HG03135 (cell line): ENCODE measurements at regions not wholly inside any gene's neighbourhood (a gene's known extent, or its start where the extent isn't known, plus 50 kb on each side); places are given as distances from the start of the nearest gene placed in this dataset.

Source experiments
- ATAC-seq: cut with Tn5 transposase; IDR thresholded peaks from one replicate; pipeline ENCODE4 v1.9.1; 2021; ENCODE audit warnings: mild to moderate bottlenecking, moderate library complexity; ENCODE audit not compliant: unreplicated experiment

DNA sequence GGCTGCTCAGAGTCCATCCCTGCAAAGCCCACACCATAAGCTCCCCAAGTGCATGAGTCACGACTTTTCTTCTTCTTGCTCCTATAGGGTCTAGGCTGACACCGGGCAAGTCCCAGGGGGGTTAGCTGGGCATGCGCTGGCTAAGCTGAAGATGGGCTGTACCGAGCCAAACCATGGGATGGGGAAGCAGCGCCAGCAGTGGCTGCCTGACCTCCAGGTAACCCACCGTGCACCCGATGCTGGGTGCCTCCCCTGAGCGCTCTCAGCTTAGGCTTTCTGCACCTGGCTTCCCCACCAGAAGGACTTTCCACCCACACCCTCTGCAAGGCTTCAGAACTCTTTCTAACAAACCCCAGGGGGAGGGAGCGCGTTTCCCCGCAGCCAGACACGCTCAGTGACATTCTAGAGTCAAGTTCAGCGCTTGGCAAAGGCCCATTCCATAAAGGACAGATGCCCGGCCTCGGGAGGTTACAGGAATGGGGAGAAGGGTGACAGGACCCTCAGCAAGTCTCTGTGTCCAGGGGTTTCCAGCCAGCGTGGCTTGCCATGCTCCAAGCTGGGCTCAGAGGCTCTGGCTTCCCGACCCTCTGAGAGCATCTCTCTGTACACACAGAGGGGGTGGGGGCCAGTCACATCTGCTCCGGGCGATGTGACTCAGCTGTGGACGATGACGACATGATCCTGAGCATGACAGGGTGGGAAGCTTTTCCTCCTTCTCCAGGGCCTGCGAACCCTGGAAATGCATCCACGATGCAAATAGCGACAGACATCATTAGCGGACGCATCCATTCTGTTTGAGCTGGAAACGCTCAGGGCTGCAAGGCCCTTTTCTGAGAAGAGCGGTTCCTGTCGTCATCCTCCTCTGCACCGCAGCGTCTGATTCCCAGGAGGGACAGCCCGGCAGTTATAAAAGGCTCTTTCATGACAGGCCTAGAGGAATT is 107.8 kb downstream of the SIK1 start:
- no peak for ATAC-seq

DNA sequence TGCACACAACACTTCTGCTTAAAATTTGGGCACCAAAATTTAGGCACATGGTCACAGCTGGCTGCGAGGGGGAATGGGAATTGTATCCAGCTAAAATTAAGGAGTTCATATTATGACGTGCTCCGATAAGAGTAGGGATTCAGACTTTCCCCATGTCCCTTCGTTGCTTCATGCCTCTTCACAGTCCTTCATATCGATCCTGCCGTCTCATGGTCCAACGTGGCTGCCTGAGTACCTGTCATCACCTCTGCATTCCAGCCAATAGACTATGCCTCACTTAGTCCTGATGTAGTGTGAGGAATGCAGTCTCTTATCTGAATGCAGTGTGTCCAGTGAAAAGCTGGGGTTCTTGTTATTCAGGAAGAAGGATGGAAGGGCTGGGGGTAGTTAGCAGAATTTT is 108.6 kb downstream of the SIK1 start:
- ATAC-seq, result no peak

DNA sequence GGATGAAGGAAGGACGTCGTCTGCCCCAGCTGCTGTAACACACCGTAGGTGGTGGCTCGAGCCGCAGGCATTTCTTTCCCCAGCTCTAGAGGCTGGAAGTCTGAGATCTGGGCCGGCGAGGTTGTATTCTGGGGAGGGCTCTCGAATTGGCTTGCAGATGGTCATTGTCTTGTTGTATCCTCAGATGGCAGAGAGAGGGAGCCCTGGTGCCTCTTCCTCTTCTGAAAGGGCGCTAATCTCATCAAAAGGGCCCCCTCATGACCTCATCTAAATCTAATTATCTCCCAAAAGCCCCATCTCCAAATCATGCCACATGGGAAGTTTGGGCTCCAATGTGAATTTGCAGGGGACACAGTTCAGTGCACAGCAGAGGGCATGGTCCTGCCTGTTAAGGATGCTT is 109.0 kb downstream of the SIK1 start:
- ATAC-seq, result no peak

DNA sequence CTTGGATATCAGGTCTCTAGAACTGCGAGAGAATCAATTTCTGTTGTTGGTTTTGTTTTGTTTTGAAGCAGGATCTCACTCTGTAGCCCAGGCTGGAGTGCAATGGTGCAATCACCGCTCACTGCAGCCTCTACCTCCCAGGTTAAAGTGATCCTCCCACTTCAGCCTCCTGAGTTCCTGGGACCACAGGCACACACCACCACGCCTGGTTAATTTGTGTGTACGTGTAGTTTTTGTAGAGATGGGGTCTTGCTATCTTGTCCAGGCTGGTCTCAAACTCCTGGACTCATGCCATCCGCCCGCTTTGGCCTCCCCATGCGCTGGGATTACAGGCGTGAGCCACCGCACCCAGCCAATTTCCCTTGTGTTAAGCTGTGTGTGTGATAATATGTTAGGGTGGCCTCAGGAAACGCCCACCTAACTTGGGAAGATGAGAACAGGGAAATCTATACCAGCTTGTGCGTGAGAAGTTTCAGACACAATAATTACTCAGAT is 109.6 kb downstream of the SIK1 start:
- ATAC-seq, result no peak

DNA sequence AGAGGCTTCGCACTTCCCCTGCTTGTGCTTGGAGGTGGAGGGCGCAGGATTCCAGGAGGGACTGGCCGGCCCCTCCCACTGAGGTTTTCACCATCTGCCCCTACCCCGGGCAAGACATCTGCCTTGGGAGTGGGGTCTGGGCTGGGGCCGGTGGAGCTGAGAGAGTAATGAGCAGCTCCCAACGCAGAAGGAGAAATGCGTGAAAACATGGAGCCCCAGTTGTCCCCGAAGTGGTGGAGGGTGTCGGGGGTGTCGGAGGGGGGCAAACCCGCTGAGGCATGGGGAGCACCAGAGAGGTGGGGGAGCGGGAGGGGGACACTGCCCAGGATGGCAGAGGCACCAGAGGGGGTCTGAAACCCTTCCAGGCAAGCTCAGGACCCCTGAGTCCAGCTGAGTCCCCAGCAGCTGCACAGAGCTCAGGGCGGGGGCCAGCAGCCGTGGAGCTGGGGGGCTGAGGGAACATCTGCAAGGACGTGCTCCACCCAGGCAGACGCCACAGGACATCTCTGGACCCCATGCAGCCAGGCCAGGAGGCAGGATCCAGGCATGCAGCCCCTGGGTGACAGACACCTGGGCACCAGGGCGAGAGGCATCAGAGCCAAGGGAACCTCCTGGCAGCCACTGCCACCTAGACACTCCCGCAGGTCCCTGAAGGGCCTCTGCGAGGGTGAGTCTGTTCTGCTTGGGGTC is 110.6 kb downstream of the SIK1 start:
- ATAC-seq, result no peak

DNA sequence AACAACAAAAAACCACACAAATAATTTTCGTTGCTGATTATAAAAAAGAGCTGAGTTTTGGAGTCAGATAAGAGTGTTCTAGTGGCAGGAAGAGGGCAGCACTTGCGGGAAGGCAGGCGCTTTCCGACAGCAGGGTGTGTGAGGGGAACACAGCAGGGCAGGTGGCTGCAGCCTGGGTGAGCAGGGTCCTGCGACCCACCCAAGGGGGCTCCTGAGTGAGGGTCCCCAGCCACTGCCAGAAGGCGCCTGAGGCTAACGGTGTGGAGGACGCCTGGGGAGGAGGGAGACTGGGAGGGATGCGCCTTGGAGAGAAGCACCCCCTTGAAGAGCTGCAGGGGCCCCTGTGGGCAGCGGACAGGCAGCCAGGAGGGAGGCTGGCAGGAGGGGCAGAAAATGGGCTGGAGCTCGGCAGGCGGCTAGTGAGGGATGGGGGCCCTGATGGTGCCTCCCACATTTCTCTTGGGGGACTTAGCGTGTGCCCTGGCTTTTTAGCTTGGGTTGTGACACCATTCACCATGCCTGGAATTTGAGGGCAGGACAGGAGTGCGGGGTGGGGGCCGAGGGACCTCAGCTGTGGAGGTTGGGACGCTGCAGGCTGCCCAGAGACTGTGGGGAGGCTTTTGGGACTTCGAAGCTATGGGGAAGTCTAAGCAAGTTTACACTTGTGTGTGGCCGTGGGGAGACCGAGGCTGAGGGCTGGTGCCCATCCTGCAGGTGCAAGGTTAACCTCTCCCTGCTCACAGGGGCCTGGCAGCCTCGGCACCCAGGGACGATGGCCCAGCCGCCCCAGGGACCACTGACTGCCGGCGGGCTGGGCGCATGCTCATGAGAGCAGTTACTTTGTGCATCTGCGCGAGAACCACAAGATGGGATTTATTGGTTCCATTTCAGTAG is 111.4 kb downstream of the SIK1 start:
- no peak for ATAC-seq

DNA sequence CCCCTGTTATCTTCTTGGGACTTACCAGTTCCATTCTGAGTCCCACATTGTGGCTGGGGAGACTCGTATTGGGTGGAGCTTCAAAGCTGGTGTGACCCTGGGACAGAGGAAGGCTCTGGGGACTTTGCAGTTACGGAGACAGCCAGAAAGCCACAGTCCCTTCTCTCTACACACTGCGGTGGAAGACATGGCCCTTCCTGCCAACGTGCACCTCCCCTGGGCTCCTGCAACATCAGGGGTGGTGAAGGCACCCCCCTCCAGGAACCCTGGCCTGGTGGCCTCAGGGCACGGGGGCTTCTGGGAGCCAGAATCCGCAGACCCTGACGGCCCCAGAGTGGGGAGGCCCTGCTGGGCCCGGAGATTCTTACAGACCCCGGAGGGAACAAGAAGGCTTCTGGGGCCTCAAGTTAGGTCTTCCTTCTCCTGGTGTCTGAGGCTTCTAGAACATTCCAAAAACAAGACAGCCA is 113.0 kb downstream of the SIK1 start:
- ATAC-seq, result no peak

DNA sequence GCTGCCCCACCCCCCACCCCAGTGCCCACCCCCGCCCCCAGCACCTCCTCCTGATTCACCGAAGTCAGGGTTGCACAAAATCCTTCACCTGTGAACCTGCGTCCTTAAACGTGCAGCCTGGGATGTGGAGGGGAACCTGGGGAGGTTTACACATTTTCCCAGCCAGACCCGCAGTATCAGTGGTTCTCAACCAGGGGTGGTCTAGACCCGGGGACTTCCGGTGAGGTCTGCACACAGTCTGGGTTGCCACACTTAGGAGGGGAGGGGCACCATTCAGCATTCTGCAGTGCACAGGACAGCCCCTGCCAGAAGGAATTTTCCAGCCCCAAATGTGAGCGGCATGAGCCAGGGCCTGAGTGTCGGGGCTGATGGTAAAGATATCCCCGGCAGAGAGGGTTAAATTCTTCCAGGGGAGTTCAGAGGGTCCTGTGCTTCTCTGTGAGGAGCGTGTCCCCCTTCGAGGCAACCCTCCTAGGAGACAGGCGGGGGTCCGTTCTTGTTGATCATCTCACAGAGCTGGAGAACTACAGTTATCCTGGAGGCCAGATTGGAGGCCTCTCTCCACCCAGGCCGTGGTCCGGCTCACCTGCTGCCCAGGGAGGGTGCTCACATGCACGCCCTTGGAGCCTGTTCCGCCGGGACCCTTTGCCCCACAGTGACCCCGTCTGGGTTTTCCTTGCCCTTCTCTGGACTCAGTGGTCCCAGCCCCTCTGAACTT is 113.6 kb downstream of the SIK1 start:
- no peak for ATAC-seq

DNA sequence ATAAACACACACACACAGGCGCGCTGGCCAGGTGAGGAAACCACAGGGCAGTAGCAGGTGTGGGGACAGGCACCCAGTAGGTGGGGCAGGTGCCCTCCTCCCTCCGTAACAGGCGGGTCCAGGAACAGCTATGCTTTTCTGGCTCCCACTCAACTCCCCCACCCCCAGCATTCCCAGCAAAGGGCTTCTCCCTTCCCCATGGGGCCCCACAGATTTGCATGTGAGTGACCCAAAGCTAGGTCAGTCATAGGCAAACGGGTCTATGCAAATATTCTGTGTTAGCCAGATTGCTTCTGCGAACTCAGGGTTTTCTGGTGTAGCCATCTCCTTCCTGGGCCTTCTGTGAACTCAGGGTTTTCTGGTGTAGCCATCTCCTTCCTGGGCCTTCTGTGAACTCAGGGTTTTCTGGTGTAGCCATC is 114.2 kb downstream of the SIK1 start:
- ATAC-seq, result no peak

DNA sequence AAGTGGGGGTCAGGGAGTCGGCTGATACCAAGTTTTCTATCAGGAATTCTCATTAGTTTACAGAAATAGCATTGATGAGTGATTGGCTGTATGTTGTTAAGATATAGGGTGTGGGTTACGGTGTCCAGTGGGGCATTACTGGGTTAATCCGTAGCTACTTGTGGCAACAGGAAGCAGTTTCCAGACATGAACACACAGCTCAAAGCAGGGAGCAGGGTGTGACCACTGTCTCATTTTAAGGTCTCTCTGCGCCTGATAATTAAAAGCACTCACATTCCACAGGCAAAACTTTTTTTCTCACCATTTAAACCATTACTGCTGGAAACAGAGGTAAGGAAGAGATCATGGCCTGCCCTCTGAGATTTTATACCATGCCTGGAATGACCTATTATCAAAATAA is 114.9 kb downstream of the SIK1 start:
- ATAC-seq, result no peak

DNA sequence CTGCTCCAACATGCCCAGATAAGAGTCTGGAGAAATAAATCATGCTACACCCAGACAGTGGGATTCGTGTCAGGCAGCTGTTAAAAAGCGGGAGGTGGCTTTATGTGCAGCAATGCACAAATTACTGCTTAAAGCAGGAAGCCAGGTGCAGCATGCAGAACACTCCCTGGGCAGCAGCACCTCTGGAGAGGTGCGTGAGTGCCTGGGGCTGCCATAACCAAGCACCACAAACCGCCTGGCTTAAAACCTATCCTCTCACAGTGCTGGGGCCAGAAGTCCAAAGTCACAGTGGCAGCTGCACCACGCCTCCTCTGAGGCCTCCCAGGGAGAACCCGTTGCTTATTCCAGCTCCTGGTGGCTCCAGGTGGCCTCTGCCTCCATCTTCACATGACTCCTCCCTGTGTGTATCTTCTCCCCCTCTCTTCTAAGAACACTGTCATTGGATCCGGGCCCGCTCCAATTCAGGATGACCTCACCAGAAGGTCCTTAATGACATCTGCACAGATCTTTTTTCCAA is 115.6 kb downstream of the SIK1 start:
- no peak for ATAC-seq

DNA sequence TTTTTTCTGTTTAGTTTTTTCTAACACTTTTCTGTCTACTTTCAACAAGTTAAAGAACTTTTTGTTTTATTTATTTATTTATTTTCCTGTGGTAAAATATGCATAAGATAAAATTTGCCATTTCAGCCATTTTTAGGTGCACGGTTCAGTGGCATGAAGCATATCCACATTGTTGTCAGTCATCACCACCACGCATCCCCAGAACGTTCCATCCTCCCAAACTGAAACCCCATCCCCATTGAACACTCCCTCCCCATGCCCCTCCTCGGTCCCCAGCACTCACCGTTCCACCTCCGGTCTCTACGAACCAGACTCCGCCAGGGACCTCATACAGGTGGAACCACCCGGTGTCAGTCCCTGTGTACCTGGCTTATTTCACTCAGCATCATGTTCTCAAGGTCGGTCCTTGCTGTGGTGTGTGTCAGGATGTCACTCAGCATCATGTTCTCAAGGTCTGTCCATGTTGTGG is 118.1 kb downstream of the SIK1 start:
- ATAC-seq, result no peak

DNA sequence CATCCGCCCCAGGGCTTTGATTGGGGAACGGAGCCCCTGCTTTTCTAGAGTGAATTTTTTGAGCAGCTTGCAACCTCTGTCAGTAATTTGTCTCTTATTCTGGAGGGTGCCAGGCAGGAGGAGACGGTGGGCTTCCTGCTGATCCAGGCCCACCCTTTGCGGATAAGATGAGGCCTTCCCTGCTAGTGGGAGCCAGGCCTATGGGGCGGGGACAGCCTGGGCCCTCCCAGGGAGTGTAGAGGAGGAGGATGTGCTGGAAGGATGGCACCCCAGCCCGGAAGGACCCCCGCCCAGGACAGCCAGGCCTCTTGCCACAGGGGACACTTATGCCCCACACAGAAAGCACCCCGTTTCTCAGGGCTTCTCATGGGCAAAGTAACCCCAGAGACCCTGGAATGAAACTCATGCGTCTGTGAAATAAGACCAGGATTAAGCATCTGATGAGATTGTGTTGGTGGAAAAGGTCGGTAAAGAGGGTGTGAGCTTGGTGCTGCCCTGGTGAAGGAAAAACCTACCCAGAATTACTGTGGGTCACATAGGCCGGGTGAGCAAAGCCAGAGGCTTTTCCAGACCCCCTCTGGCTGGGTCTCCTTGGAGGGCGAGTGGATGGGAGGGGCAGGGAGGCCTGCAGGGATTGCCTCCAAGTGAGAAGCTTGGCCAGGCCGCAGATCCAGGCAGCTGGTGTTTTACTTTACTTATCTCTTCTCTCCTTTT is 118.7 kb downstream of the SIK1 start:
- ATAC-seq, result no peak

DNA sequence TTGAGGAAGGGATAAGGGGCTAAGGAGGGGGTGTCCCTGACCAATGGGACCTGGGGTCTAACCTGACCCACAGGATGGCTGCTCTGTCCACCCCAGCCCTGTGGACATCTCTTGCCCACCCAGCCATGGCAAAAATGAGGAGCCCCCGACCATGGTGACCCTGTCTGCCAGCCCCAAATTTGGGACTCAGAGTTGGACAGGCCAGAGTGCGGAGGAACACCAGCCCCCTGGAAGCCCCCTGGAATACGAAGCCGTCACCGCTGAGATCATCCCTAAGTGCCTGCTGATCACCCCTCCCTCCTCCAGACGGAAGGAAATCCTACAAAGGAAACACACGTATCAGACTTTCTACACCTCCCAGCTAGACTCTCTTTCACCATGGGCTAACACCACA is 119.3 kb downstream of the SIK1 start:
- no peak for ATAC-seq

DNA sequence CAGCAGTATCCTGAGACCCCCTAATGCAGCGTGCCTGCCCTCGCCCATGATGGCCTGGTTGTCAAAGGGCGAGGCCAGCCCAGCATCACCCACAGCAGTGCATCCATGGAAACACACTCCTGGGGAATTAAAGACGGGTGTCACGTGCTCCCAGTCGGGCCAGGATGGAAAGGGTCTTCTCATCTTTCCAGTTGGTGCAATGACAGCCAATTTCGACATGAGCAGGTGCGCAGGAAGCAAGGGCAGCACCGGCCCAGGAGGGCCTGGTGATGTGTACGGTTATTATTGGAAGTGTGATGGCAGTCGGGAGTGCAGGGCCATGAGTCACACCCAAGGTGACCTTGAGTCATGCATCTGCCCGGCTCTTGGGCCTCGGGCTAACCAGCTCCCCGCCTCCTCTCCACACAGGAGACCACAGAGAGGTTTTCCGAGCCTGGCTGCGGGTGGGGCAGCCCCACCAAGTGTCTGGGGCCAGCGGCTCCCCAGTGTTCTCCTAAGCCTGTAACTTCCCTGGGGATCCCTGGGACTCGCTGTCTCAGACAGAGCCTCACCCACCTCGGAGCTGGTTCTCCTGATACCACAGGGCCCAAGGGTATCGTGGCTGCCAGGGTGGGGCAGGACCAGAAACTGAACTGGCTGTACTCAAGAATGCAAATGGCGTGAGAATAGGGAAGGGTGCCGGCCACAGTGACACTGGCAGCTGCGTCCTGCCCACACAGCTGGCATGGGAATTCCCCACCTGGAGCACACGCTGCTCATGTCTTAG is 119.8 kb downstream of the SIK1 start:
- ATAC-seq, result no peak

DNA sequence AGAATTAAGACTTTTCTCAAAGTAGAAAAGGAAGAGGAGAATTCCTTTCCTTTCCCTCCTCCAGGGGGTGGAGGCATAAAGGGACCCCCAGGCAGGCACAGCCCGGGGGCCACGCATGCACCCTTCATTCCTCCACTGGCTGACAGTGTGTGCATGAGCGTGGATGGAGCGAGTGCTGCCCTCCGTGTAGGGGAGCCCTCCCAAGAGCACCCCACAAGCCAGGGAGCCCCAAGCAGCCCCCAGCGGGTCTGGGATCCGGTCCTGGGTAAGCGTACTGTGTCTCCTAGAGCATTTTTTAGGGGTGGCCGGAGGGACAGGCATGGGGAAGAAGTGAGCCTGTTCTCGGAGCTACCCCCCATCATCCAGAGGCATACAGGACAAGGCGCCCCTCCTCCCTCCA is 120.5 kb downstream of the SIK1 start:
- ATAC-seq, result no peak

DNA sequence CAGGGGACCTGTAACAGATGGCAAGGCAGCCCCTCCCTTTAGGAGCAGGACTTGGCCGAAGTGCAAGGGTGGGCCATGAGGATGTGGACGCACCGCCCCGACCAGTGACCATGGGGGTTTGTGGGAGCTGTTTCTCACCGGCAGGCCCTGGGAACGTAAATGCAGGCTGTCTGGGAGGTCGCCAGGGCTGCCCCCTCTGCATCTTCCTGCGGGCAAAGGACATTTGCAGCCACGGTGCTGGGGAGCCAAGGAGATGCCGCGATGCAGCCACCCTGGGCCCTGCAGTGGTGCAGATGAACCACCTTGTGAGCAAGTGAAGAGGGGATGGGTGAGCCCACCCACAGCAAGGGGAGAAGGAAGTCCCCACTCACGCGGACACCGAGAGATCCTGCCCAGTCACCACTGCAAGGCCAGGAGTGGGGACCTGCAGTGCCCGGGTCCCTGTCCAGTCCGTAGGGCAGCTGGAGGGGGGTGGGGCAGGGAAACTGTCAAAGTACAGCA is 121.1 kb downstream of the SIK1 start:
- ATAC-seq, result no peak

DNA sequence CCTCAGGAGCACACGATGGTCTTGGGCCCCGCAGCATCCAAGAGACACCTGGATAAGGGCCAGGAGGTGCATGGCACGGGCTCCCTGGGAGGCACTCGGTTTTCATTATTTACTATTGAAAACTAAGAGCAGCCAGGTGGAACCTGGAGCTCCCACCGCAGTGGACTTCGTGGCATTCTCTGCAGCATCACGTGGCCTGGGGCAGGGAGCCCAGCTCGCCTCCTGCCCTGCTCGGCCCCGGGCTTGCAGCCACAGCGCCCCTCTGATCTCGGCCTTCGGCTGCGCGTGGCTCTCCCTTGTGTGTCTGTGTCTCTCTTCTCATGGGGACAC is 121.6 kb downstream of the SIK1 start:
- ATAC-seq, result no peak
